Psoas muscle (tissue), 7 donors: ENCODE measurements at regions not wholly inside any gene's neighbourhood (a gene's known extent, or its start where the extent isn't known, plus 50 kb on each side); places are given as distances from the start of the nearest gene placed in this dataset.
"Not testable (repeated sequence)": the region's sequence is repeated elsewhere in the genome, so short reads cannot be mapped to it uniquely, and the experiment has no call there.

Source experiments
- ATAC-seq, 4 donors: fragments of 200-7000 bp; cut with Tn5 transposase; one replicate each; pipeline ENCODE4 v1.9.1; 2020; ENCODE audit warnings: moderate library complexity in 3 of 4, mild to moderate bottlenecking in 2 of 4
- DNase-seq, 2 donors: peaks; one replicate each; pipeline ENCODE4 v3.0.0-alpha.2; 2020
- H3K27ac ChIP-seq: fragments of 200-600 bp; one replicate; pipeline ENCODE4 v1.8.0; 2022
- H3K27me3 ChIP-seq, 3 donors: fragments of 200-600 bp in 1 of 3; one replicate each; pipeline versions ENCODE4 v1.6.1 to v1.8.0; 2013 to 2022; ENCODE audit warnings: low read length in 2 of 3, mild to moderate bottlenecking in 2 of 3, moderate library complexity in 1 of 3; ENCODE audit not compliant: insufficient read depth in 3 of 3
- H3K36me3 ChIP-seq, 2 donors: fragments of 200-600 bp in 1 of 2; one replicate each; pipeline versions ENCODE4 v1.6.1 to v1.8.0; 2013 to 2022; ENCODE audit warnings: low read depth in 1 of 2, mild to moderate bottlenecking in 1 of 2, moderate library complexity in 1 of 2; ENCODE audit not compliant: insufficient read depth in 1 of 2
- H3K4me1 ChIP-seq: fragments of 200-600 bp; one replicate; pipeline ENCODE4 v1.8.0; 2022
- H3K4me3 ChIP-seq: fragments of 200-600 bp; one replicate; pipeline ENCODE4 v1.8.0; 2022; ENCODE audit warnings: mild to moderate bottlenecking
- H3K9me3 ChIP-seq: fragments of 200-600 bp; one replicate; pipeline ENCODE4 v1.8.0; 2022
- WGBS, 3 donors: extraction: QIAGEN DNeasy Blood & Tissue Kit; methylation state at CpG; one replicate each; pipeline versions ENCODE4 v1.1.6 to v1.1.7; 2013; 5-methylcytosine and 5-hydroxymethylcytosine counted together
- intact Hi-C, 2 donors: fragments of 100-400 bp; cut with DNase I; formaldehyde crosslinking; loops; one replicate each; pipeline versions ENCODE4 v1.11.0 to v1.14.2; 2022
- TF ChIP-seq, protein P1 (sequence below): fragments of 200-600 bp; IDR thresholded peaks from one replicate; pipeline ENCODE4 v1.8.0; 2022; ENCODE audit warnings: antibody characterized with exemption
- donor health status: healthy with polysubstance abuse.
- donor health status: DM: no; HTN: no; CAD: no; lungs with moderate emphysema.
- donor health status: Bipolar disorder and iron deficiency.
- donor health status: healthy.
- donor health status: DM: yes; HTN: yes; CAD: no.
- donor health status: DM: no; HTN: no; CAD: no.
- donor health status: DM: yes; HTN: yes; CAD: no.

DNA sequence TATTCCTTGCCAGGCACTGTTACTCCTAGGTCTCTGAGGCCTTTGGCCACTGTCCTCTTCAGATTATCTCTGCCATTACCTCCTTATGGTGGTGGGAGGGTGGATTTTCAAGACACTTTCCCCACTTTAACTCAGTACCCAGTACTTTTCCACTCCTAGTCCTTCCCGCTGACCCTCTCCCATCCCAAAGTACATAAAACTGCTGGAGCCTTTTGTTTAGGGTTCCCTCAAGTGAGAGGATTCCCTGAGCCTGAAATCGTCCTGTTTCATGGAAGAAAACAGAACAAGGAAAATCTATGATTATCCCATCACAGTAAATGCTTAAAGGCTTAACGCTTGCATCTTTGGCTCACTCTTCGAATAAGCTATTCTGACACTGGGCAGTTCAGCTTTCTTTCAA is 1742.5 kb upstream of the ADGRL3 start:
- DNase-seq (no peak), ATAC-seq (no peak)
- TF ChIP-seq, protein P1, sequence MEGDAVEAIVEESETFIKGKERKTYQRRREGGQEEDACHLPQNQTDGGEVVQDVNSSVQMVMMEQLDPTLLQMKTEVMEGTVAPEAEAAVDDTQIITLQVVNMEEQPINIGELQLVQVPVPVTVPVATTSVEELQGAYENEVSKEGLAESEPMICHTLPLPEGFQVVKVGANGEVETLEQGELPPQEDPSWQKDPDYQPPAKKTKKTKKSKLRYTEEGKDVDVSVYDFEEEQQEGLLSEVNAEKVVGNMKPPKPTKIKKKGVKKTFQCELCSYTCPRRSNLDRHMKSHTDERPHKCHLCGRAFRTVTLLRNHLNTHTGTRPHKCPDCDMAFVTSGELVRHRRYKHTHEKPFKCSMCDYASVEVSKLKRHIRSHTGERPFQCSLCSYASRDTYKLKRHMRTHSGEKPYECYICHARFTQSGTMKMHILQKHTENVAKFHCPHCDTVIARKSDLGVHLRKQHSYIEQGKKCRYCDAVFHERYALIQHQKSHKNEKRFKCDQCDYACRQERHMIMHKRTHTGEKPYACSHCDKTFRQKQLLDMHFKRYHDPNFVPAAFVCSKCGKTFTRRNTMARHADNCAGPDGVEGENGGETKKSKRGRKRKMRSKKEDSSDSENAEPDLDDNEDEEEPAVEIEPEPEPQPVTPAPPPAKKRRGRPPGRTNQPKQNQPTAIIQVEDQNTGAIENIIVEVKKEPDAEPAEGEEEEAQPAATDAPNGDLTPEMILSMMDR, result no peak
- Histone ChIP-seq H3K27ac (no peak overlapping the region), H3K36me3 (no peaks in the 10 kb centered on the region), H3K4me1 (no peaks in the 10 kb centered on the region), H3K4me3 (no peak overlapping the region), H3K27me3 (peaks cover 0 to 2% (median 0%) of the 10 kb centered on the region in 3 donors), H3K9me3 (no peaks in the 10 kb centered on the region)
- intact Hi-C loops, result no loop called here
- WGBS, 3 donors, result 81% methylated on average over 4 of the region's 4 CpGs

DNA sequence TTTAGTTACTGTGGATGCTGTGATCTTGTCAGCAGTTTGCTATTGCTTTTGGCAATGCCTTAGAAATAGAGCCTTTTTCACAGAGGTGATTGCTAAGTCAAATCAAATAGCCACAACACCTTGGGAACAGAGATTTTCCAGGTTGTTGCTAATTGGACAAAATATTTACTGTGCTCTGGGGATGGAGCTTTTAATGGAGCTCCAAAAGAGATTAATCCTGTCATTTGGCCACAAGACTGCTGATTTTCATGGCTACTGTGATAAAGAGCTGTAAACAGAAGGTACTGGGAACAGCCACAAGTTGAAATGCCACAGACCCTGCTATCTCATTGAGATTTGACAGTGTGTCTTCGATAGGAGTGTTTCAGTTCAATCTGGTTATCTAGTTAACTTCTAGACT is 1715.2 kb upstream of the ADGRL3 start:
- Histone ChIP-seq H3K27ac (no peak overlapping the region), H3K27me3 (no peaks in the 10 kb centered on the region), H3K4me3 (no peak overlapping the region), H3K4me1 (no peaks in the 10 kb centered on the region), H3K36me3 (no peaks in the 10 kb centered on the region), H3K9me3 (peaks cover 9% of the 10 kb centered on the region)
- 59 to 83% (median 72%) methylated on average over 1 of the region's 1 CpG for WGBS, 3 donors
- ATAC-seq, result no peak
- TF ChIP-seq, protein P1, result no peak
- intact Hi-C loops, result no loop called here
- DNase-seq, result no peak

DNA sequence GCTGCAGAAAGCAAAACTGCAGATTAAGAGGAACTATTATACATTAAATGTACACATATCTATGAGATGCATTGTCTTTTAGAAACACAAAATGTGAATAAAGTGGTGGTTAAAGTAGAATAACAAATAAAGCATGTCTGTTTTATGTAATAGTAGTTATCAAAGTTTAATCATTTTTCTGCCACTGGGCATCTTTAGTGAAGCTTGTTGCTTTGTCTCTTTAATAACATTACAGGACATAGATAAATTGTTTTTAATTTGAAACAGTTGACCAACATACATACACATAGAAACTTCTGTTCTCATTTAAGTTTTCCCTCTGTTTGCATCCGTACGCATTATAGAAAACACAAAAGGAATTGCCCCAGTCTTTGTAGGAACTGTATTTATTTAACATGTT is 1700.0 kb upstream of the ADGRL3 start:
- H3K36me3 ChIP-seq, result no peaks in the 10 kb centered on the region
- intact Hi-C loops, result no loop called here
- WGBS, 3 donors, result 90 to 96% (median 94%) methylated on average over 2 of the region's 2 CpGs

DNA sequence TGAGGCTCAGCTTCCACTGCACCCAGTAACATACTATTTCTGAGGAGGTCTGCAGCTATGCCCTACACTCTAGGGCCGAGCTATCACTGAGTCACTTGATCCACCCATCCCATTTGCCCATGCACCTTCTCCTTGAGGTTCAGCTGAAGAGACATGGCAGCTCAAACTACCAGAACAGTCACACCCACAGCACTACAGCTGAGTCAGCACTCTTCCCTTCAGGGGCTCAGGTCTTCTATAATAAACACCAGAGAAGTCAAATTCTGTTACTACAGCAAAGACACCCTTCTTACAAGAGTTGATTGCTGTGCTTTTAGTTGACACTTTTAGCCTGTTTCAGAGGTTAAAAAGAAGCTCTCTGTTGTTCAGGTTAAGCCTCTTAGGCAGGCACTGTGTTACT is 1696.4 kb upstream of the ADGRL3 start:
- H3K4me3 ChIP-seq, result no peak overlapping the region
- no peak for DNase-seq
- no peak for ATAC-seq
- no peak overlapping the region for H3K27ac ChIP-seq
- H3K27me3 ChIP-seq, result no peaks in the 10 kb centered on the region
- 51 to 58% (median 56%) methylated on average over 1 of the region's 1 CpG for WGBS, 3 donors
- no peaks in the 10 kb centered on the region for H3K9me3 ChIP-seq
- H3K36me3 ChIP-seq, result no peaks in the 10 kb centered on the region
- intact Hi-C loops, result no loop called here
- TF ChIP-seq, protein P1, result no peak
- no peaks in the 10 kb centered on the region for H3K4me1 ChIP-seq

More for the DNA sequence above, 1700.0 kb upstream of the ADGRL3 start:
- DNase-seq (no peak), ATAC-seq (no peak)
- TF ChIP-seq, protein P1, result no peak
- Histone ChIP-seq H3K4me3 (no peak overlapping the region), H3K27me3 (no peaks in the 10 kb centered on the region), H3K4me1 (no peaks in the 10 kb centered on the region), H3K27ac (no peak overlapping the region), H3K9me3 (no peaks in the 10 kb centered on the region)

DNA sequence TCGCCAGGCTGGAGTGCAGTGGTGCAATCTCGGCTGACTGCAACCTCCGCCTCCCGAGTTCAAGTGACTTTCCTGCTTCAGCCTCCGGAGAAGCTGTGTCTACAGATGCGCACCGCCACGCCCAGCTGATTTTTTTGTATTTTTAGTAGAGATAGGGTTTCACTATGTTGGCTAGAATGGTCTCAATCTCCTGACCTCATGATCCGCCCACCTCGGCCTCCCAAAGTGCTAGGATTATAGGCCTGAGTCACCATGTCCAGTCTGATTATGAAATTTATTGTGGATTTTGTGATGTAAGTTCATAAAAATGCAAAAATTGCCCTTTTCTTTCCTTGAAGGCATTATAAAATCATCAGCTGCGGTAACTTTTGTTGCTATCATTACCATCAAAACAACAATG is 1688.3 kb upstream of the ADGRL3 start:
- H3K27ac ChIP-seq, ATAC-seq, H3K9me3 ChIP-seq, H3K27me3 ChIP-seq, H3K36me3 ChIP-seq, intact Hi-C loops, DNase-seq, H3K4me1 ChIP-seq, H3K4me3 ChIP-seq: not testable (repeated sequence)
- WGBS, 3 donors, result 74 to 80% (median 77%) methylated on average over 11 of the region's 11 CpGs
